ENCODE measurements at regions not wholly inside any gene's neighbourhood (a gene's known extent, or its start where the extent isn't known, plus 50 kb on each side); places are given as distances from the start of the nearest gene placed in this dataset.

DNA sequence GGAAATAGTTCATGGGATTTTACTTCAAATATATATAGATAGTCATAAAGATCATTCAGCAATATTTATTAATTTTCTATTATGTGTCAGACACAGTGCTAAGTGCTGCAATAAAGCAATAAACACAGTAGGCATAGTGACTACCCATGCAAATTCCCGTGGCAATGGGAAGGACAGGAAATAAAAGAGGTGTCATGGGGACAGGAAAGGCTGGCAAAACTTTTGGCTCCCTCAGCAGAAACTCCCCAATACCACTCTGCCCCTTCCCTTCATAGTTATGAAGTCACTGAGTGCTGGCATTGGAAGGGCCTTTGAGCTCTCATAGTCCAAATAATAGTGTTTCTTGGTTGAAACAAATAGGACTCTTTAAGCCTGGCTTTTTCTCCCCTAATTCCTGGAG lies 104.4 kb upstream of the DPT start:
- no peak for TF ChIP-seq POLR2A (IDR thresholded peaks at IDR 0.05; ENCODE audit: extremely low read depth, insufficient read length)
- no peak for TF ChIP-seq CTCF (IDR thresholded peaks at IDR 0.05; ENCODE audit: low read depth, low read length)

All from NB4 (cell line).